H1 (cell line): ENCODE measurements at regions not wholly inside any gene's neighbourhood (a gene's known extent, or its start where the extent isn't known, plus 50 kb on each side); places are given as distances from the start of the nearest gene placed in this dataset.

Source experiments
- ATF2 ChIP-seq: IDR thresholded peaks from 2 replicates; pipeline ENCODE4 v1.6.1; 2012; ENCODE audit warnings: low read length, inconsistent platforms
- BRCA1 ChIP-seq: IDR thresholded peaks from 2 replicates; pipeline ENCODE4 v1.6.1; 2012; ENCODE audit warnings: low read depth, low read length, improper control_type of control experiment
- EZH2 ChIP-seq: fragments of 200-600 bp; sonication (generic); IDR thresholded peaks from 2 replicates; pipeline ENCODE4 v1.7.1; 2012; ENCODE audit warnings: low read depth, mild to moderate bottlenecking, moderate library complexity, low read length, inconsistent platforms; ENCODE audit not compliant: severe bottlenecking
- FOSL1 ChIP-seq: IDR thresholded peaks from 2 replicates; pipeline ENCODE4 v1.6.1; 2011; ENCODE audit warnings: mild to moderate bottlenecking, low read depth, low read length, moderate library complexity; ENCODE audit not compliant: insufficient read depth
- KDM1A ChIP-seq: fragments of 200-600, 300-600 bp; sonication (generic); IDR thresholded peaks from 2 replicates; pipeline ENCODE4 v1.7.1; 2016; ENCODE audit warnings: mild to moderate bottlenecking, low read length, borderline replicate concordance
- POU5F1 ChIP-seq: IDR thresholded peaks from 2 replicates; pipeline ENCODE4 v1.6.1; 2011; ENCODE audit warnings: low read depth, mild to moderate bottlenecking, low read length, moderate library complexity

- TF ChIP-seq BRCA1 (no peak), ATF2 (no peak), FOSL1 (no peak), EZH2 (no peak), POU5F1 (no peak), KDM1A (no peak)
Observed at GRCh38 chr3:144106970-144107369, 135.3 kb downstream of the DIPK2A start (continued).
